Nephron progenitor cell (in vitro differentiated cells): ENCODE measurements at regions not wholly inside any gene's neighbourhood (a gene's known extent, or its start where the extent isn't known, plus 50 kb on each side); places are given as distances from the start of the nearest gene placed in this dataset.

ENCODE experiments used
- DNase-seq: peaks from one replicate; pipeline ENCODE4 v3.0.0; 2021
- H3K27ac Mint-ChIP-seq: 2 replicates; pipeline ENCODE4 v1.8.0; 2021; ENCODE audit warnings: mild to moderate bottlenecking, moderate library complexity, mixed read lengths
- H3K27me3 Mint-ChIP-seq: 2 replicates; pipeline ENCODE4 v1.8.0; 2021; ENCODE audit warnings: mild to moderate bottlenecking, low read depth, mixed read lengths; ENCODE audit not compliant: poor library complexity
- H3K36me3 Mint-ChIP-seq: 2 replicates; pipeline ENCODE4 v1.8.0; 2021; ENCODE audit warnings: low read depth, mixed read lengths
- H3K4me1 Mint-ChIP-seq: 2 replicates; pipeline ENCODE4 v1.8.0; 2021; ENCODE audit warnings: mixed read lengths
- H3K4me3 Mint-ChIP-seq: 2 replicates; pipeline ENCODE4 v1.8.0; 2021; ENCODE audit warnings: mild to moderate bottlenecking, moderate library complexity, mixed read lengths
- H3K9me3 Mint-ChIP-seq: 2 replicates; pipeline ENCODE4 v1.8.0; 2021; ENCODE audit warnings: mild to moderate bottlenecking, moderate library complexity, mixed read lengths
- TF ChIP-seq, protein P1 (sequence below): fragments of 200-600 bp; sonication (generic); IDR thresholded peaks from 2 replicates; pipeline ENCODE4 v1.5.0; 2021; ENCODE audit warnings: antibody characterized with exemption

- Mint-ChIP-seq H3K36me3 (no peaks in the 10 kb centered on the region), H3K4me3 (no peak overlapping the region), H3K27me3 (peaks cover 6% of the 10 kb centered on the region), H3K4me1 (no peaks in the 10 kb centered on the region), H3K9me3 (peaks cover 87% of the 10 kb centered on the region), H3K27ac (no peak overlapping the region)
- TF ChIP-seq, protein P1, sequence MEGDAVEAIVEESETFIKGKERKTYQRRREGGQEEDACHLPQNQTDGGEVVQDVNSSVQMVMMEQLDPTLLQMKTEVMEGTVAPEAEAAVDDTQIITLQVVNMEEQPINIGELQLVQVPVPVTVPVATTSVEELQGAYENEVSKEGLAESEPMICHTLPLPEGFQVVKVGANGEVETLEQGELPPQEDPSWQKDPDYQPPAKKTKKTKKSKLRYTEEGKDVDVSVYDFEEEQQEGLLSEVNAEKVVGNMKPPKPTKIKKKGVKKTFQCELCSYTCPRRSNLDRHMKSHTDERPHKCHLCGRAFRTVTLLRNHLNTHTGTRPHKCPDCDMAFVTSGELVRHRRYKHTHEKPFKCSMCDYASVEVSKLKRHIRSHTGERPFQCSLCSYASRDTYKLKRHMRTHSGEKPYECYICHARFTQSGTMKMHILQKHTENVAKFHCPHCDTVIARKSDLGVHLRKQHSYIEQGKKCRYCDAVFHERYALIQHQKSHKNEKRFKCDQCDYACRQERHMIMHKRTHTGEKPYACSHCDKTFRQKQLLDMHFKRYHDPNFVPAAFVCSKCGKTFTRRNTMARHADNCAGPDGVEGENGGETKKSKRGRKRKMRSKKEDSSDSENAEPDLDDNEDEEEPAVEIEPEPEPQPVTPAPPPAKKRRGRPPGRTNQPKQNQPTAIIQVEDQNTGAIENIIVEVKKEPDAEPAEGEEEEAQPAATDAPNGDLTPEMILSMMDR: no peak
- no peak for DNase-seq
Measured at GRCh38 chr22:47270463-47271135, 508.1 kb downstream of the TBC1D22A start.

- no peak for DNase-seq
- no peaks in the 10 kb centered on the region for H3K4me1 Mint-ChIP-seq
- peaks cover 87% of the 10 kb centered on the region for H3K9me3 Mint-ChIP-seq
- no peak overlapping the region for H3K4me3 Mint-ChIP-seq
- TF ChIP-seq, protein P1: no peak
- no peak overlapping the region for H3K27ac Mint-ChIP-seq
- no peaks in the 10 kb centered on the region for H3K36me3 Mint-ChIP-seq
- H3K27me3 Mint-ChIP-seq: peaks cover 9% of the 10 kb centered on the region
Measured at GRCh38 chr22:47269516-47270088, 507.2 kb downstream of the TBC1D22A start.

DNA sequence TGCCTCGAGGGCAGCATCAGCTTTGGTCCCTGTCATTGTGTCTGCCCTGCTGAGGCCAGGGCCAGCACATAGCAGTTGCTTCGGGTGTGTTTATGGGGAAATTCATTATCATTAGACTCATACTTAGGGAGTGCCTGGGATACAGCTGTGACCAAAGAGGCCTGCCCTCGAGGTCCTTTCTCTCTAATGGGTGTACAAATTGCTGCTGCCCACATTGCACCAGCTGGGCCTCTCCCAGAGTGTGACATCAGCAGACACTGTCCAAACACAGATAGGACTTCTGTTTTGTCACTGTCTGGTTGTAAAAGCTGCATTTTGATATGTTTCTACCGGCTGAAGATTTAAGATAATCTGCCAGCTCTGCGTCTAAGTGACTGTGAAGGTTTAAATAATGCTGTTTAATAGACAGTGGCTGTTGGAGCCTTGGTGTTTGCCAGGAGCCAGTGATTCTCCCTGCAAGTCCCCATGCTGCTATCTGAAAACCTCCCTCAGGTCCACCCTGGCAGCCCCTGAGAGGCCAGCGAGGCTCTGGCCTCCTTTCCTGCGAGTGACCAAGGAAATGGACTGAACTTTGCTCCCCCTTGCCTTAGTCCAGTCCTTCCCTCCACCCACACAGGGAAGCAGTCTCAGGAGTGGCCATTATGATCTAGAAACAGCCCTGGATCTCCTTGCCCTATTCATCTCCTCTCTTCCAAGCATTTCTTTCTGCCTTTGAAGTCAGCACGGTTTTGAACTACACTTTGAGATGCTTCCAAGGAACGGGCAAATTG lies 505.2 kb downstream of the TBC1D22A start:
- no peak for DNase-seq
- Mint-ChIP-seq H3K9me3 (peaks cover 90% of the 10 kb centered on the region), H3K36me3 (no peaks in the 10 kb centered on the region), H3K27ac (no peak overlapping the region), H3K4me3 (no peak overlapping the region), H3K4me1 (no peaks in the 10 kb centered on the region), H3K27me3 (peaks cover 9% of the 10 kb centered on the region)
- TF ChIP-seq, protein P1: no peak

GRCh38 chr22:47266329-47266728 lies 503.9 kb downstream of the TBC1D22A start:
- TF ChIP-seq, protein P1: no peak
- no peak for DNase-seq
- H3K4me1 Mint-ChIP-seq: no peaks in the 10 kb centered on the region
- peaks cover 87% of the 10 kb centered on the region for H3K9me3 Mint-ChIP-seq
- peaks cover 9% of the 10 kb centered on the region for H3K27me3 Mint-ChIP-seq
- H3K36me3 Mint-ChIP-seq: no peaks in the 10 kb centered on the region
- no peak overlapping the region for H3K27ac Mint-ChIP-seq
- H3K4me3 Mint-ChIP-seq: no peak overlapping the region

DNA sequence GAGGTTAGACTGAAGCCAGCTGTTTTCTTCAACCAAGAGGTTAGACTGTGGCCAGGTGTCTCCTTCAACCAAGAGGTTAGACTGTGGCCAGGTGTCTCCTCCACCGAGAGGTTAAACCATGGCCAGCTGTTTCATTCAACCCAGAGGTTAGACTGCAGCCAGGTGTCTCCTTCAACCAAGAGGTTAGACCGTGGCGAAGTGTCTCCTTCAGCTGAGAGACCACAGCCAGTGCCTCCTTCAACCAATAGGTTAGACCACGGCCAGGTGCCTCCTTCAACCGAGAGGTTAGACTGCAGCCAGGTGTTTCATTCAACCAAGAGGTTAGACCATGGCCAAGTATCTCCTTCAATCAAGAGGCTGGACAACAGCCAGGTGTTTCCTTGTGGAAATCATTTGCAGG lies 498.1 kb downstream of the TBC1D22A start:
- H3K9me3 Mint-ChIP-seq: peaks cover 79% of the 10 kb centered on the region
- no peak overlapping the region for H3K27ac Mint-ChIP-seq
- no peaks in the 10 kb centered on the region for H3K4me1 Mint-ChIP-seq
- TF ChIP-seq, protein P1: no peak
- H3K27me3 Mint-ChIP-seq: peaks cover 14% of the 10 kb centered on the region
- DNase-seq: no peak
- peaks cover 5% of the 10 kb centered on the region for H3K36me3 Mint-ChIP-seq
- no peak overlapping the region for H3K4me3 Mint-ChIP-seq
